CD4-positive, alpha-beta T cell treated with Interleukin-6 at 100 ng/mL for 8 hours (primary cell): ENCODE measurements at regions not wholly inside any gene's neighbourhood (a gene's known extent, or its start where the extent isn't known, plus 50 kb on each side); places are given as distances from the start of the nearest gene placed in this dataset.

Source experiments
- DNase-seq: peaks from one replicate; pipeline ENCODE4 v3.0.0-alpha.2; 2020; ENCODE audit warnings: mixed read lengths, low spot score

DNA sequence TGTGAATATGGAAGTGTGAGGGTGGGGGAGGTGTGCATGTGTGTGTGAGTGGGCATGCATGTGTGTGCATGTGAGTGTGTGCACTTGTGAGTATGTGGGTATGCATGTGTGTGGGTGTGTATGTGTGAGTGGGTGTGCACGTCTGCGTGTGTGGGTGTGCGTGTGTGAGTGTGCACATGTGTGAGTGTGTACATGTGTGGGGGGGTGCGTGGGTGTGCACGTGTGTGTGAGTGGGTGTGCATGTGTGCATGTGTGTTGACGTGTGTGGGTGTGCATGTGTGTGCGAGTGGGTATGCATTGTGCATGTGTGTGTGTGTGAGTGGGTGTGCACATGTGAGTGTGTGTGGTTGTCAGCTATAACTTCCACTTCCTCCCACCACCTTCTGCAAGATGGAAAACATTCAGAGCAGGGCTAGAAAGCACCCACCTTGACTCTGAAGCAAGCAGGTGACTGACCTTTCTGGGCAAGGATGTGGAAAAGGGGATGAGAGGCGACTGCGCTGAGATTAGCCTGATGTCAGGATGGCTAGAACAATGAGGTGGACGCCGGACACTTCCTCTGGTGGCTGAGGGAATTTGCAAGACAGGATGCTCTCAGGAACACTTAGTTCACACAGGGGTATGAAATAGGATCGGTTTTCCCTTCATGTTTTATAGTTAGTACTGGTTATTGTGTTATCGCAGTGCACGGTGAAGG lies 103.6 kb downstream of the ACKR3 start:
- no peak for DNase-seq

DNA sequence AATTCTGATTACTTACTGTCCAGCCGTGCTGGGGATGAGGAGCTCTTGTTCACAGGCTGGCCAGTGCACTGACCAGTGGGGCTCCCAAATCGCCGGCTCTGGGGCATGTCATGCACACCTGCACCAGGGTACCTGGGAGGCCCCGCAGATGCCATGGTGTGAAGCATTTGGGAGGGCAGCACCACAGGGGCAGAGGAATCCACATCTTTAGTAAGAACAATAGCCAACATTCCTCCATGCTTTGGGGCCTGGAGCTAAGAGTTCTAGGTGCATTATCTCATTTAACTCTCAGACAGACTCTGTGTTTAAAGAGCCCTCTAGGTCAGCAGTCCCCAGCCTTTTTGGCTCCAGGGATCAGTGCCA lies 104.2 kb downstream of the ACKR3 start:
- no peak for DNase-seq

- DNase-seq: no peak
Measured at GRCh38 chr2:236674238-236674637, 104.6 kb downstream of the ACKR3 start.

- DNase-seq: no peak
Measured at GRCh38 chr2:236674646-236675045, 105.0 kb downstream of the ACKR3 start.

GRCh38 chr2:236675051-236675450 lies 105.4 kb downstream of the ACKR3 start:
- DNase-seq: no peak

DNA sequence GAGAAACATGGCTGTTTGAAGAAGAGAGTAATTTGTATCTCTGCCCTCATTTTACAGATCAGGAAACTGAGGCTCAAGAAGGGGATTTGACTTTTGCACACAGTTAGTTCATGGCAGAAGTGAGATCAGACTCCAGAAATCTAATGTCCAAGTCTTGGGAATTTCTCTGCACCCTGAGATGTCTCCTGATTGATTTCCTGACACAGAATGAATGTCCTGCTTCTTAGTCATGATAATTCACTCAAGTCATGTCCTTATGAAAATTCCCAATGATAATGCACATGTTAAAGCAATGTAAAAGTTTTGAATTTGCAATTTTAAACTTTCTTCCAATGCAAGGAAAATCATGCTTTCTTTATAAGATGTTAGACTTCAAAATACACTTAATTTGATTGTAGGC lies 105.9 kb downstream of the ACKR3 start:
- DNase-seq: no peak

DNA sequence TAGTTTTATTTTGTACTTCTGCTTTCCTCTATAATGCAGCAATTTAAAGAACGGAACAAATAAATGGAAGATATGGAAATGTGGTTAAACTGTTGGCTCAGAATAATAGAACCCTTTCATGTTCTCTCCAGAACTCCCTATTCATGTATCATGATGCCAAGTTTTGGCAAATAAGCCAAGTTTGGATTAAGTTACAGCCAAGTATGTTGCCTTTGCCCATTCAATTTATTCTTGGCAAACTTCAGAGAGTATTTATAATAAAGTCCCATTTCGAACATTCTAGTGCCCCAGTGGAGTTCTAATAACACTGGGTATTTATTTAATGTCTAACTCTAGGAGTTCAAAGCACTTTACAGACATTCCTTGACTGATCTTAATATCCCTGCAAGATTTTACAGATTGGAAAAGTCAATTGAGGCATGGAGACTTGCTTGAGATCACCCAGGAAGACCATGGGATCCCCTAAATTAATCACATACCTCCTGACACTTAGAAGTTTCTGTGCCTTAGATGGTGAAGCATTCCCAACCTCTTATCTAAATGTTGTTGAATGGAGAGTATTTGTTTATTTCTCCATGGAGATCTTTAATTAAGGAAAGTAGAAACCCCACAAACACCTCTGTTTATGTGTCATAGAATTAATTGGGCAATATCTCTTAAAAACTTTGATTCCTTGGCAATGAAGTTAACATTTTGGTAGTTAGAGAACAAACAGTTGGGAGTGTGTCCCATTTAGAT lies 106.7 kb downstream of the ACKR3 start:
- no peak for DNase-seq

- no peak for DNase-seq
Measured at GRCh38 chr2:236677368-236677767, 107.7 kb downstream of the ACKR3 start.

GRCh38 chr2:236678307-236678975 lies 108.8 kb downstream of the ACKR3 start:
- DNase-seq: no peak

DNA sequence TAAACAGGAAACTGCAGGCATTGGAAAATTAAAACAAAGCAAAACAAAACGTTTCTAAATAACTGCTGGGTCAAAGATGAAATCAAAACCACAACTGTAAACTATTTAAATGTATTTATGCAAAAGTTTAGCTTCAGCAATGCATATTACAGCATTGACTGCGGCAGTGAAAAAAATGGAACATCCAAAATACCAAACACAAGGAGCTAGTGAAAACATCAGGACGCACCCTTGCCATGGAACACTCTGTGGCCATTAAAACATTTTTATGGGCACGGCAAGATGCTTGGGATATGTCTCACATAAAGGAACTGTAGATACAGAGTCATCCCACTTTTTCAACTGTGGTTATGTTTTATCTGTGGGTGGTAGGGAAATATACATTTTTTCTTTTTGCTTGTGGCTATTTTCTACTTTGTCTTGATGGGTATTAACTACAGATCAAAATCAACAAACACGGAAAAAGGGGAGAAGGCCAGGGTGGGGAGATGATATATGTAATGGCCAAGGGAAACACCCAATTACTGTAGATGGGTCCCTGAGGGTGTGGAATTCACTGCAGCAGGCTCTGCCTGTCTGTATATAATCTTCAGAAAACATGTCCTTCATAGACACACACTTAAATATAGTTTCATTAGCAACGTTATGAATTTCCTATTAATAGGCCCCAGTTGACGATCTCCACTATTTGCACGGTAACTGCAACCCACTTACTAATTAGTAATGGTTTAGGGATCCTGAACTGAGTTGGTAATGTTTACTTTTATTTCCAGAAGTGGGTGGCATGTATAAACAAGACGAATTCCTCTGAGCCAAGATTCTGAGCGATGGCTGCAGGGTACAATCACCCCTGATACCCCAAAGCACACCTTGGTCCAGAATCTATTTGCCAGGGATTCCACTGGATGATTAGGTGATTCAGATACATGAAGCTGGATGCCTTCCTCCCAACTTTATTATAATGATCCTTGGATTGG lies 110.5 kb downstream of the ACKR3 start:
- no peak for DNase-seq

GRCh38 chr2:236682651-236683422 lies 113.2 kb downstream of the ACKR3 start:
- no peak for DNase-seq

DNA sequence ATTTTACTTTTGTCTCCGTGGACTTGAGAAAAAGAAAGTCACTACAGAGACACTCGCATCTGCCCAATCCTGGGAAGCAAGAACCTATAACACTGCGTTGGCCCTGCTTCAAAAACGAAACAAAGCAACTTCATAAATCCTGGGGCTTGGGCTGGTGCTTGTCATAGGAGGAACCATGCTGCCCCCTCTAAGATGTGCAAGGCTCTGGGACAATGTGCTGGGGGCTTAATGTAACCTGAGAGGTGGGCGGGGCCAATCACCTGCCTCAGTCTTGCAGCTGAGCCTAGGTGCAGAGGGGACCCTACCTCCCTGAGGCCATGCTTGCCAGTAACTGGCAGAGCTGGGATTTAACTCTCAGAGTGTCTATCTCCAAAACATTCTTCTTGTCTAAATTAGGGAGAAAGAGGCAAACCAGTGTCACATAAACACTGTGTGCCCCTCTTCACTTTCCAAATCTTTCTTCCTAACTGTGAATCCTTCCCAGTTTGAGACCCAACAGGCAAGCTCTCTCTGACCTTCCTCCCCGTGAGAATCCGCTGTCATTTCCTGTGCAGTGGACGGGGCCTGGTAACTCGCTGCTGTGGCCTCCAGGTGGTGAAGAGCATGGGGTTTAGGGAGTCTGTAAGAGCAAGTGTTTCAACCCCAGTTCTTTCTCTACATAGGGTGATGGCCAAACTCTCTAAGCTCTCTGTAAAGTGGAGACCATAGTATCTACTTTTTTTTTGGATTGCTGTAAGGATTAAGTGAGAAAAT lies 115.1 kb downstream of the ACKR3 start:
- no peak for DNase-seq

DNA sequence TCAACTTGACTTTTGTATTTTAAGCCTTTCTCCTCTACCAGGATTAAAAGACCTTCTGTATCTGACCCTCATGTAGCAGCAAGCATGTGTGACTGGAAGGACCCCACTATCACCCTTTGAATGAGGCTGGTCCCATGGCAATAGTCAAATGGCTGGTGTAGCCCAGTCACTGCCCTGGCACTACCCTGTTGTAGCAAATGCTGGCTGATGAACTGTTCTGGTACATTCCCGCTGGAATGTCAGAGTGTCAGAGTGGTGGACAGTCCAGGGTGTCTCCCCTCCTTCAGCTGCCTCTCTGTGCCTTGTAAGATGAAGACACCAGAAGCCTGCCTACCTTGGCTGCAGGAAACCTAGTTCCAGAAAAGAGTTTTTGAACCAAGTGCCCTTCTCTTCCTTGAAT lies 115.7 kb downstream of the ACKR3 start:
- DNase-seq: no peak

- DNase-seq: no peak
Measured at GRCh38 chr2:236685979-236686520, 116.4 kb downstream of the ACKR3 start.

DNA sequence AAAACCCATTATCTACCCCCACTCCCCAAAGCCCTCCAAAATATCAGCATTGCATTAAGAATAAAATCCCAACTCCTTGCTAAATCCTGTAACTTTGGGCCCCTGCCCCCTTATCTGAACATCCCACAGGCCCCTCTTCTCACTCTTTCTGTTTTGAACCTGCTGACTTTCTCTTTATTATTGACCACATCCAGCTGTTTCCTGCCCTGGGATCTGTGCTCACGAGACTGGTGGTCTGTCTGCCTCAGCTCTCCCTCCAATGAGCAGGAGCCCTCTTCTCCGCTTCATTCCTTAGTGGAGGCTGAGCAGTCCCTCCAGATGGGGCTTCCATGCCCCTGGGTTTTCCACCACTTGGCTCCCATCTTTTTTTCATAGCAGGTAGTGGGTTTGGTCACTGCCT lies 116.9 kb downstream of the ACKR3 start:
- no peak for DNase-seq

GRCh38 chr2:236687296-236687965 lies 117.8 kb downstream of the ACKR3 start:
- no peak for DNase-seq

- DNase-seq: no peak
Measured at GRCh38 chr2:236688157-236688556, 118.5 kb downstream of the ACKR3 start.

- DNase-seq: no peak
Measured at GRCh38 chr2:236688563-236689392, 119.2 kb downstream of the ACKR3 start.

DNA sequence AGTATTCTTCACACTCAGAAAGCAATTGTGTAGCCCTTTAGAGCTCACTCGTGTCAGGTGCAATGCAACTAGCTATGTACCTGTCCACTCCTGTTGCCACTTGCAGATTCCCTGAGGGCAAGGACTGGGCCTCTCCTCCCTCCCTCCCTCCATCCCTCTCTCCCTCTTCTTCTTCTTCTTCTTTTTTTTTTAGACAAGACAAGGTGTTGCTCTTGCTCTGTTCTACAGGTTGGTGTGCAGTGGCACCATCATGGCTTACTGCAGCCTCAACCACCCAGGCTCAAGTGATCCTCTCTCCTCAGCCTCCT lies 119.7 kb downstream of the ACKR3 start:
- DNase-seq: no peak
